ENCODE measurements at regions not wholly inside any gene's neighbourhood (a gene's known extent, or its start where the extent isn't known, plus 50 kb on each side); places are given as distances from the start of the nearest gene placed in this dataset.

- Mint-ChIP-seq H3K4me3 (no peak overlapping the region), H3K9me3 (no peaks in the 10 kb centered on the region), H3K27me3 (no peaks in the 10 kb centered on the region), H3K27ac (no peak overlapping the region), H3K36me3 (no peaks in the 10 kb centered on the region), H3K4me1 (no peaks in the 10 kb centered on the region)
- CTCF ChIA-PET = no interaction called here
- no peak for DNase-seq
Measured at GRCh38 chr7:21106296-21106732, 319.6 kb upstream of the SP8 start.

GRCh38 chr7:21107101-21107500 is 320.4 kb upstream of the SP8 start:
- Mint-ChIP-seq H3K27ac (no peak overlapping the region), H3K27me3 (no peaks in the 10 kb centered on the region), H3K36me3 (no peaks in the 10 kb centered on the region), H3K9me3 (no peaks in the 10 kb centered on the region), H3K4me1 (no peaks in the 10 kb centered on the region), H3K4me3 (no peak overlapping the region)
- DNase-seq = no peak
- CTCF ChIA-PET = no interaction called here

GRCh38 chr7:21108182-21108581 is 319.7 kb upstream of the SP4 start:
- H3K4me3 Mint-ChIP-seq = no peak overlapping the region
- no peaks in the 10 kb centered on the region for H3K9me3 Mint-ChIP-seq
- H3K27me3 Mint-ChIP-seq = no peaks in the 10 kb centered on the region
- no peaks in the 10 kb centered on the region for H3K36me3 Mint-ChIP-seq
- H3K27ac Mint-ChIP-seq = no peak overlapping the region
- CTCF ChIA-PET = no interaction called here
- DNase-seq = no peak
- no peaks in the 10 kb centered on the region for H3K4me1 Mint-ChIP-seq

GRCh38 chr7:21113609-21114415 is 314.1 kb upstream of the SP4 start:
- Mint-ChIP-seq H3K4me3 (no peak overlapping the region), H3K9me3 (no peaks in the 10 kb centered on the region), H3K36me3 (no peaks in the 10 kb centered on the region), H3K27me3 (no peaks in the 10 kb centered on the region), H3K4me1 (no peaks in the 10 kb centered on the region), H3K27ac (no peak overlapping the region)
- no peak for DNase-seq
- CTCF ChIA-PET = no interaction called here

GRCh38 chr7:21123586-21123985 is 304.3 kb upstream of the SP4 start:
- DNase-seq = no peak
- no peaks in the 10 kb centered on the region for H3K27me3 Mint-ChIP-seq
- H3K4me1 Mint-ChIP-seq = no peaks in the 10 kb centered on the region
- H3K27ac Mint-ChIP-seq = no peak overlapping the region
- CTCF ChIA-PET = no interaction called here
- H3K9me3 Mint-ChIP-seq = no peaks in the 10 kb centered on the region
- no peaks in the 10 kb centered on the region for H3K36me3 Mint-ChIP-seq
- no peak overlapping the region for H3K4me3 Mint-ChIP-seq

GRCh38 chr7:21125297-21125696 is 302.6 kb upstream of the SP4 start:
- Mint-ChIP-seq H3K27ac (no peak overlapping the region), H3K36me3 (no peaks in the 10 kb centered on the region), H3K9me3 (no peaks in the 10 kb centered on the region), H3K4me1 (no peaks in the 10 kb centered on the region), H3K27me3 (peaks cover 4% of the 10 kb centered on the region), H3K4me3 (no peak overlapping the region)
- CTCF ChIA-PET = no interaction called here
- no peak for DNase-seq

- H3K4me3 Mint-ChIP-seq = no peak overlapping the region
- no peaks in the 10 kb centered on the region for H3K36me3 Mint-ChIP-seq
- no peak for DNase-seq
- CTCF ChIA-PET = no interaction called here
- no peak overlapping the region for H3K27ac Mint-ChIP-seq
- peaks cover 4% of the 10 kb centered on the region for H3K27me3 Mint-ChIP-seq
- H3K9me3 Mint-ChIP-seq = no peaks in the 10 kb centered on the region
- H3K4me1 Mint-ChIP-seq = no peaks in the 10 kb centered on the region
Measured at GRCh38 chr7:21128062-21128817, 299.6 kb upstream of the SP4 start.

GRCh38 chr7:21131897-21132296 is 296.0 kb upstream of the SP4 start:
- no peak overlapping the region for H3K4me3 Mint-ChIP-seq
- CTCF ChIA-PET = no interaction called here
- H3K9me3 Mint-ChIP-seq = no peaks in the 10 kb centered on the region
- H3K27me3 Mint-ChIP-seq = peaks cover 4% of the 10 kb centered on the region
- DNase-seq = no peak
- H3K36me3 Mint-ChIP-seq = no peaks in the 10 kb centered on the region
- H3K4me1 Mint-ChIP-seq = no peaks in the 10 kb centered on the region
- H3K27ac Mint-ChIP-seq = no peak overlapping the region

- no peak for DNase-seq
- Mint-ChIP-seq H3K27me3 (peaks cover 3% of the 10 kb centered on the region), H3K4me3 (no peak overlapping the region), H3K36me3 (no peaks in the 10 kb centered on the region), H3K27ac (no peak overlapping the region), H3K9me3 (no peaks in the 10 kb centered on the region), H3K4me1 (no peaks in the 10 kb centered on the region)
- CTCF ChIA-PET = no interaction called here
Measured at GRCh38 chr7:21134631-21135030, 293.3 kb upstream of the SP4 start.

GRCh38 chr7:21135437-21135836 is 292.4 kb upstream of the SP4 start:
- no peak overlapping the region for H3K4me3 Mint-ChIP-seq
- H3K9me3 Mint-ChIP-seq = no peaks in the 10 kb centered on the region
- no peaks in the 10 kb centered on the region for H3K4me1 Mint-ChIP-seq
- DNase-seq = no peak
- CTCF ChIA-PET = no interaction called here
- no peaks in the 10 kb centered on the region for H3K27me3 Mint-ChIP-seq
- H3K27ac Mint-ChIP-seq = no peak overlapping the region
- H3K36me3 Mint-ChIP-seq = no peaks in the 10 kb centered on the region

GRCh38 chr7:21137640-21138039 is 290.2 kb upstream of the SP4 start:
- Mint-ChIP-seq H3K9me3 (no peaks in the 10 kb centered on the region), H3K4me3 (no peak overlapping the region), H3K27ac (no peak overlapping the region), H3K36me3 (no peaks in the 10 kb centered on the region), H3K4me1 (no peaks in the 10 kb centered on the region), H3K27me3 (no peaks in the 10 kb centered on the region)
- CTCF ChIA-PET = no interaction called here
- no peak for DNase-seq

GRCh38 chr7:21140622-21141021 is 287.3 kb upstream of the SP4 start:
- H3K27ac Mint-ChIP-seq = no peak overlapping the region
- H3K4me3 Mint-ChIP-seq = no peak overlapping the region
- H3K9me3 Mint-ChIP-seq = no peaks in the 10 kb centered on the region
- no peaks in the 10 kb centered on the region for H3K36me3 Mint-ChIP-seq
- H3K27me3 Mint-ChIP-seq = peaks cover 4% of the 10 kb centered on the region
- CTCF ChIA-PET = no interaction called here
- H3K4me1 Mint-ChIP-seq = no peaks in the 10 kb centered on the region
- no peak for DNase-seq

- no peaks in the 10 kb centered on the region for H3K9me3 Mint-ChIP-seq
- CTCF ChIA-PET = no interaction called here
- H3K27me3 Mint-ChIP-seq = peaks cover 6% of the 10 kb centered on the region
- no peak overlapping the region for H3K4me3 Mint-ChIP-seq
- H3K4me1 Mint-ChIP-seq = no peaks in the 10 kb centered on the region
- no peaks in the 10 kb centered on the region for H3K36me3 Mint-ChIP-seq
- H3K27ac Mint-ChIP-seq = no peak overlapping the region
- no peak for DNase-seq
Measured at GRCh38 chr7:21141476-21141875, 286.4 kb upstream of the SP4 start.

GRCh38 chr7:21142081-21142480 is 285.8 kb upstream of the SP4 start:
- Mint-ChIP-seq H3K9me3 (no peaks in the 10 kb centered on the region), H3K4me3 (no peak overlapping the region), H3K27me3 (peaks cover 6% of the 10 kb centered on the region), H3K4me1 (no peaks in the 10 kb centered on the region), H3K36me3 (no peaks in the 10 kb centered on the region), H3K27ac (no peak overlapping the region)
- no peak for DNase-seq
- CTCF ChIA-PET = no interaction called here

GRCh38 chr7:21146642-21147423 is 281.1 kb upstream of the SP4 start:
- Mint-ChIP-seq H3K27me3 (peaks cover 6% of the 10 kb centered on the region), H3K9me3 (no peaks in the 10 kb centered on the region), H3K4me3 (no peak overlapping the region)

More at GRCh38 chr7:21146642-21147423, 281.1 kb upstream of the SP4 start:
- H3K27ac Mint-ChIP-seq = no peak overlapping the region
- H3K4me1 Mint-ChIP-seq = no peaks in the 10 kb centered on the region
- DNase-seq = no peak
- H3K36me3 Mint-ChIP-seq = no peaks in the 10 kb centered on the region
- CTCF ChIA-PET = no interaction called here

Measured in activated naive CD4-positive, alpha-beta T cell treated with anti-CD3 and anti-CD28 coated beads, Interleukin-2, amount 10 ng/mL, durations not matched to agents 7 days and 5 days (primary cell).